ENCODE measurements at regions not wholly inside any gene's neighbourhood (a gene's known extent, or its start where the extent isn't known, plus 50 kb on each side); places are given as distances from the start of the nearest gene placed in this dataset.
"Not testable (repeated sequence)": the region's sequence is repeated elsewhere in the genome, so short reads cannot be mapped to it uniquely, and the experiment has no call there.

- Histone ChIP-seq H3K27ac (ENCODE audit: low read depth, low read length, poor library complexity, severe bottlenecking) (no peak overlapping the region), H3K36me3 (ENCODE audit: insufficient read depth, low read length) (no peaks in the 10 kb centered on the region), H3K9me2 (ENCODE audit: low read depth, low read length) (no peaks in the 10 kb centered on the region), H3K79me2 (ENCODE audit: insufficient read depth, low read length) (no peaks in the 10 kb centered on the region), H3K4me2 (ENCODE audit: low read length) (no peak overlapping the region), H3K9ac (ENCODE audit: low read length) (no peak overlapping the region), H2AFZ (ENCODE audit: low read length) (no peak overlapping the region), H3K27me3 (ENCODE audit: insufficient read depth, low read length) (no peaks in the 10 kb centered on the region), H3K4me3 (ENCODE audit: low read depth, low read length, poor library complexity, severe bottlenecking) (no peak overlapping the region), H3F3A (ENCODE audit: insufficient read depth, low read length) (no peaks in the 10 kb centered on the region), H3K4me1 (ENCODE audit: insufficient read depth, low read length, severe bottlenecking) (no peaks in the 10 kb centered on the region), H4K20me1 (ENCODE audit: insufficient read depth, low read length) (no peaks in the 10 kb centered on the region), H3K9me3 (ENCODE audit: low read length) (no peaks in the 10 kb centered on the region)
- TF ChIP-seq CTCF (IDR thresholded peaks at IDR 0.05; ENCODE audit: low read length) (no peak), EZH2 (IDR thresholded peaks at IDR 0.05; ENCODE audit: borderline replicate concordance, low read length) (no peak)
These were observed 89.2 kb upstream of the METAP2 start for GRCh38 chr12:95384785-95385184.

- H3K9me2 ChIP-seq (ENCODE audit: low read depth, low read length) = no peaks in the 10 kb centered on the region
- no peak for TF ChIP-seq CTCF (IDR thresholded peaks at IDR 0.05; ENCODE audit: low read length)
- TF ChIP-seq EZH2 (IDR thresholded peaks at IDR 0.05; ENCODE audit: borderline replicate concordance, low read length) = no peak
- no peaks in the 10 kb centered on the region for H3K36me3 ChIP-seq (ENCODE audit: insufficient read depth, low read length)
- H3K4me3 ChIP-seq (ENCODE audit: low read depth, low read length, poor library complexity, severe bottlenecking) = no peak overlapping the region
- no peak overlapping the region for H3K9ac ChIP-seq (ENCODE audit: low read length)
- H3K27me3 ChIP-seq (ENCODE audit: insufficient read depth, low read length) = no peaks in the 10 kb centered on the region
- H3K4me2 ChIP-seq (ENCODE audit: low read length) = no peak overlapping the region
- peaks cover 6% of the 10 kb centered on the region for H3K4me1 ChIP-seq (ENCODE audit: insufficient read depth, low read length, severe bottlenecking)
- H2AFZ ChIP-seq (ENCODE audit: low read length) = no peak overlapping the region
- no peak overlapping the region for H3K27ac ChIP-seq (ENCODE audit: low read depth, low read length, poor library complexity, severe bottlenecking)
- H3K9me3 ChIP-seq (ENCODE audit: low read length) = no peaks in the 10 kb centered on the region
- H3F3A ChIP-seq (ENCODE audit: insufficient read depth, low read length) = no peaks in the 10 kb centered on the region
- H3K79me2 ChIP-seq (ENCODE audit: insufficient read depth, low read length) = no peaks in the 10 kb centered on the region
- H4K20me1 ChIP-seq (ENCODE audit: insufficient read depth, low read length) = no peaks in the 10 kb centered on the region
These were observed 88.5 kb upstream of the METAP2 start for GRCh38 chr12:95385246-95386035.

GRCh38 chr12:95386051-95386450 lies 87.9 kb upstream of the METAP2 start:
- TF ChIP-seq EZH2 (IDR thresholded peaks at IDR 0.05; ENCODE audit: borderline replicate concordance, low read length) = no peak
- no peak for TF ChIP-seq CTCF (IDR thresholded peaks at IDR 0.05; ENCODE audit: low read length)
- no peaks in the 10 kb centered on the region for H3K9me2 ChIP-seq (ENCODE audit: low read depth, low read length)
- no peaks in the 10 kb centered on the region for H3K9me3 ChIP-seq (ENCODE audit: low read length)
- H3K27me3 ChIP-seq (ENCODE audit: insufficient read depth, low read length) = no peaks in the 10 kb centered on the region
- no peak overlapping the region for H3K4me3 ChIP-seq (ENCODE audit: low read depth, low read length, poor library complexity, severe bottlenecking)
- H2AFZ ChIP-seq (ENCODE audit: low read length) = no peak overlapping the region
- peaks cover 12% of the 10 kb centered on the region for H3K4me1 ChIP-seq (ENCODE audit: insufficient read depth, low read length, severe bottlenecking)
- no peaks in the 10 kb centered on the region for H3K36me3 ChIP-seq (ENCODE audit: insufficient read depth, low read length)
- no peaks in the 10 kb centered on the region for H3K79me2 ChIP-seq (ENCODE audit: insufficient read depth, low read length)
- H3K27ac ChIP-seq (ENCODE audit: low read depth, low read length, poor library complexity, severe bottlenecking) = no peak overlapping the region
- H3K4me2 ChIP-seq (ENCODE audit: low read length) = no peak overlapping the region
- no peak overlapping the region for H3K9ac ChIP-seq (ENCODE audit: low read length)
- no peaks in the 10 kb centered on the region for H3F3A ChIP-seq (ENCODE audit: insufficient read depth, low read length)
- no peaks in the 10 kb centered on the region for H4K20me1 ChIP-seq (ENCODE audit: insufficient read depth, low read length)

GRCh38 chr12:95388260-95388659 lies 85.7 kb upstream of the METAP2 start:
- H3K27me3 ChIP-seq (ENCODE audit: insufficient read depth, low read length); H3K4me2 ChIP-seq (ENCODE audit: low read length); H3K9me3 ChIP-seq (ENCODE audit: low read length); H3K36me3 ChIP-seq (ENCODE audit: insufficient read depth, low read length); H3K9me2 ChIP-seq (ENCODE audit: low read depth, low read length); H2AFZ ChIP-seq (ENCODE audit: low read length); H4K20me1 ChIP-seq (ENCODE audit: insufficient read depth, low read length); H3K4me3 ChIP-seq (ENCODE audit: low read depth, low read length, poor library complexity, severe bottlenecking); H3K27ac ChIP-seq (ENCODE audit: low read depth, low read length, poor library complexity, severe bottlenecking); H3F3A ChIP-seq (ENCODE audit: insufficient read depth, low read length); H3K9ac ChIP-seq (ENCODE audit: low read length); H3K79me2 ChIP-seq (ENCODE audit: insufficient read depth, low read length): not testable (repeated sequence)
- peaks cover 12% of the 10 kb centered on the region for H3K4me1 ChIP-seq (ENCODE audit: insufficient read depth, low read length, severe bottlenecking)

Measured in OCI-LY1 (cell line).